ENCODE measurements at regions not wholly inside any gene's neighbourhood (a gene's known extent, or its start where the extent isn't known, plus 50 kb on each side); places are given as distances from the start of the nearest gene placed in this dataset.

DNA sequence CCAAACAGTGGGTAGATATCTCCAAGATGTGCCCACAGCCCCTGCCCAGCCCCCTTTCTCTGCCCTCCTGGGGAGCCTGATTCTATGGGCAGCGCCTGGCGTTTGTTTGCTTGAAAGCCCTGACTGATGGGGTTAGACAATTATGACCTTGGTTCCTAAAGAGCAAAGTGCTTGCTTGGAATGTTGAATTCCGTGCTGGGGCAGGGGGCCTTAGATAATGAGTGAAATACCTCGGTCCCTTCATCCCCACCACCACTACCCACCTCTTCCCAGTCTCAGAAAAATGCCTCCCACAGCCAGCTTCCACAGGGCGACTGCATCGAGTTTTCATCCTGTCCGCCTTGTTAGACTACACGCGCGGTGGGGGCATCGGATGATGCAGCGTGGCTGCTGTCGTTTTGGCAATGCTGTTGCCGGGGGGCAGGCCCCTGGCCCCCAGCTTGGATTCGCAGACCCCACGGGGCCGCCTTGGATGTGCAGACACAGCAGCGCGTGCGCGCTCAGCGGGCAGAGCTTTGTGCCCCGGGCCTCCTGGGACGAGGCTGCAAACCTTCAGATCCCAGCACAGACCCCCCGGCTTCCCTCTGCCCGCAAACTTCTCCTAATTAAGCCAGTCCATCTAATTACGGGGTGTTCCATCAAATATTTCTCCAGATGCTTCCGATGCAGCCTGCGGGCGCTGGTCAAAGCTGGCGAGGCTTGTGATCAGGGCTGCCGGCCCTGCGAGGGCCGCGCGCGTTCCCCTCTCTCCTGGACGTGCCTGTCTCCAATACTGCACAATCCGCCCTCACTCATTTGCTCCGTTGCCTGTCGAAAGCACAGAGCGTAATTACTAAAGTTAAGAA, 86.1 kb downstream of the LINC00237 start (continued):
- TF ChIP-seq, protein P1, sequence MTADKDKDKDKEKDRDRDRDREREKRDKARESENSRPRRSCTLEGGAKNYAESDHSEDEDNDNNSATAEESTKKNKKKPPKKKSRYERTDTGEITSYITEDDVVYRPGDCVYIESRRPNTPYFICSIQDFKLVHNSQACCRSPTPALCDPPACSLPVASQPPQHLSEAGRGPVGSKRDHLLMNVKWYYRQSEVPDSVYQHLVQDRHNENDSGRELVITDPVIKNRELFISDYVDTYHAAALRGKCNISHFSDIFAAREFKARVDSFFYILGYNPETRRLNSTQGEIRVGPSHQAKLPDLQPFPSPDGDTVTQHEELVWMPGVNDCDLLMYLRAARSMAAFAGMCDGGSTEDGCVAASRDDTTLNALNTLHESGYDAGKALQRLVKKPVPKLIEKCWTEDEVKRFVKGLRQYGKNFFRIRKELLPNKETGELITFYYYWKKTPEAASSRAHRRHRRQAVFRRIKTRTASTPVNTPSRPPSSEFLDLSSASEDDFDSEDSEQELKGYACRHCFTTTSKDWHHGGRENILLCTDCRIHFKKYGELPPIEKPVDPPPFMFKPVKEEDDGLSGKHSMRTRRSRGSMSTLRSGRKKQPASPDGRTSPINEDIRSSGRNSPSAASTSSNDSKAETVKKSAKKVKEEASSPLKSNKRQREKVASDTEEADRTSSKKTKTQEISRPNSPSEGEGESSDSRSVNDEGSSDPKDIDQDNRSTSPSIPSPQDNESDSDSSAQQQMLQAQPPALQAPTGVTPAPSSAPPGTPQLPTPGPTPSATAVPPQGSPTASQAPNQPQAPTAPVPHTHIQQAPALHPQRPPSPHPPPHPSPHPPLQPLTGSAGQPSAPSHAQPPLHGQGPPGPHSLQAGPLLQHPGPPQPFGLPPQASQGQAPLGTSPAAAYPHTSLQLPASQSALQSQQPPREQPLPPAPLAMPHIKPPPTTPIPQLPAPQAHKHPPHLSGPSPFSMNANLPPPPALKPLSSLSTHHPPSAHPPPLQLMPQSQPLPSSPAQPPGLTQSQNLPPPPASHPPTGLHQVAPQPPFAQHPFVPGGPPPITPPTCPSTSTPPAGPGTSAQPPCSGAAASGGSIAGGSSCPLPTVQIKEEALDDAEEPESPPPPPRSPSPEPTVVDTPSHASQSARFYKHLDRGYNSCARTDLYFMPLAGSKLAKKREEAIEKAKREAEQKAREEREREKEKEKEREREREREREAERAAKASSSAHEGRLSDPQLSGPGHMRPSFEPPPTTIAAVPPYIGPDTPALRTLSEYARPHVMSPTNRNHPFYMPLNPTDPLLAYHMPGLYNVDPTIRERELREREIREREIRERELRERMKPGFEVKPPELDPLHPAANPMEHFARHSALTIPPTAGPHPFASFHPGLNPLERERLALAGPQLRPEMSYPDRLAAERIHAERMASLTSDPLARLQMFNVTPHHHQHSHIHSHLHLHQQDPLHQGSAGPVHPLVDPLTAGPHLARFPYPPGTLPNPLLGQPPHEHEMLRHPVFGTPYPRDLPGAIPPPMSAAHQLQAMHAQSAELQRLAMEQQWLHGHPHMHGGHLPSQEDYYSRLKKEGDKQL (CRISPR knock-in tag; IDR thresholded peaks at IDR 0.05; ENCODE audit: borderline replicate concordance), result no peak
- no peak for TF ChIP-seq RAD21 (CRISPR knock-in tag; conservative IDR thresholded peaks at IDR 0.05 in 1 of 2, IDR thresholded peaks at IDR 0.05 in 1 of 2)
- TF ChIP-seq MCM3 (IDR thresholded peaks at IDR 0.05), result no peak
- TF ChIP-seq, protein P2, sequence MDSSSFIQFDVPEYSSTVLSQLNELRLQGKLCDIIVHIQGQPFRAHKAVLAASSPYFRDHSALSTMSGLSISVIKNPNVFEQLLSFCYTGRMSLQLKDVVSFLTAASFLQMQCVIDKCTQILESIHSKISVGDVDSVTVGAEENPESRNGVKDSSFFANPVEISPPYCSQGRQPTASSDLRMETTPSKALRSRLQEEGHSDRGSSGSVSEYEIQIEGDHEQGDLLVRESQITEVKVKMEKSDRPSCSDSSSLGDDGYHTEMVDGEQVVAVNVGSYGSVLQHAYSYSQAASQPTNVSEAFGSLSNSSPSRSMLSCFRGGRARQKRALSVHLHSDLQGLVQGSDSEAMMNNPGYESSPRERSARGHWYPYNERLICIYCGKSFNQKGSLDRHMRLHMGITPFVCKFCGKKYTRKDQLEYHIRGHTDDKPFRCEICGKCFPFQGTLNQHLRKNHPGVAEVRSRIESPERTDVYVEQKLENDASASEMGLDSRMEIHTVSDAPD (CRISPR knock-in tag; IDR thresholded peaks at IDR 0.05), result no peak
- TF ChIP-seq ILK (tag; IDR thresholded peaks at IDR 0.05; ENCODE audit: borderline replicate concordance, low read depth), result no peak
- TF ChIP-seq ZNF3 (CRISPR knock-in tag; IDR thresholded peaks at IDR 0.05), result no peak
- no peak for TF ChIP-seq NONO (IDR thresholded peaks at IDR 0.05; ENCODE audit: low read depth in 2 of 2, low read length in 1 of 2)
- TF ChIP-seq, protein P3, sequence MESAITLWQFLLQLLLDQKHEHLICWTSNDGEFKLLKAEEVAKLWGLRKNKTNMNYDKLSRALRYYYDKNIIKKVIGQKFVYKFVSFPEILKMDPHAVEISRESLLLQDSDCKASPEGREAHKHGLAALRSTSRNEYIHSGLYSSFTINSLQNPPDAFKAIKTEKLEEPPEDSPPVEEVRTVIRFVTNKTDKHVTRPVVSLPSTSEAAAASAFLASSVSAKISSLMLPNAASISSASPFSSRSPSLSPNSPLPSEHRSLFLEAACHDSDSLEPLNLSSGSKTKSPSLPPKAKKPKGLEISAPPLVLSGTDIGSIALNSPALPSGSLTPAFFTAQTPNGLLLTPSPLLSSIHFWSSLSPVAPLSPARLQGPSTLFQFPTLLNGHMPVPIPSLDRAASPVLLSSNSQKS (CRISPR knock-in tag; IDR thresholded peaks at IDR 0.05), result no peak
- TF ChIP-seq, protein P4, sequence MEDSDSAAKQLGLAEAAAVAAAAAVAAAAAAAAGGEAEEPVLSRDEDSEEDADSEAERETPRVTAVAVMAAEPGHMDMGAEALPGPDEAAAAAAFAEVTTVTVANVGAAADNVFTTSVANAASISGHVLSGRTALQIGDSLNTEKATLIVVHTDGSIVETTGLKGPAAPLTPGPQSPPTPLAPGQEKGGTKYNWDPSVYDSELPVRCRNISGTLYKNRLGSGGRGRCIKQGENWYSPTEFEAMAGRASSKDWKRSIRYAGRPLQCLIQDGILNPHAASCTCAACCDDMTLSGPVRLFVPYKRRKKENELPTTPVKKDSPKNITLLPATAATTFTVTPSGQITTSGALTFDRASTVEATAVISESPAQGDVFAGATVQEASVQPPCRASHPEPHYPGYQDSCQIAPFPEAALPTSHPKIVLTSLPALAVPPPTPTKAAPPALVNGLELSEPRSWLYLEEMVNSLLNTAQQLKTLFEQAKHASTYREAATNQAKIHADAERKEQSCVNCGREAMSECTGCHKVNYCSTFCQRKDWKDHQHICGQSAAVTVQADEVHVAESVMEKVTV (CRISPR knock-in tag; IDR thresholded peaks at IDR 0.05), result no peak
- TF ChIP-seq CBX8 (IDR thresholded peaks at IDR 0.05; ENCODE audit: borderline replicate concordance, extremely low read depth, low read depth, low read length, poor library complexity, severe bottlenecking), result no peak
- no peak for TF ChIP-seq ZNF124 (CRISPR knock-in tag; IDR thresholded peaks at IDR 0.05)

Data from K562 (cell line).